Medulla oblongata (tissue), 1 donor: ENCODE measurements at regions not wholly inside any gene's neighbourhood (a gene's known extent, or its start where the extent isn't known, plus 50 kb on each side); places are given as distances from the start of the nearest gene placed in this dataset.

ENCODE experiments used
- DNase-seq: peaks from one replicate; pipeline ENCODE4 v3.0.0-alpha.2; 2015; ENCODE audit errors: extremely low spot score

DNA sequence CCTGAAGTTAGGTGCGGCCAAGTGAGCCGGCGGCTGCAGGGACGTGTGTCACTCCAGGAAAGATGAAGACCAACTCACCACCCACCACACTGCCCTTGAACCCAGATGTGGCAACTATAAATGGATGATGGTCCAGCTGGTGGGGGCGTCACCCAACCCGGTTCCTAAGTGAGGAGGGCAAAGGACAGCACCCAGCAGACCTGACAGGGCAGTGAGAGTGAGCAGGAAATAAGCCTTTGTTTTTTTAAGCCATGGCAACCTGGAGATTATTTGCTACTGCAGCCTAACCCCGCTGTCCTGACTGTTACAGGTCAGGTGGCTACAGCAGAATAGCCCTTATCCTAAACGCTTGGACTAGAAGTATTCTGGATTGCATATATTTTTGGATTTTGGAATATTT, 228.9 kb downstream of the CTTN start:
- DNase-seq = no peak

GRCh38 chr11:70628176-70628854, 230.0 kb downstream of the CTTN start:
- DNase-seq = no peak

GRCh38 chr11:70628855-70629844, 230.8 kb downstream of the CTTN start:
- no peak for DNase-seq

DNA sequence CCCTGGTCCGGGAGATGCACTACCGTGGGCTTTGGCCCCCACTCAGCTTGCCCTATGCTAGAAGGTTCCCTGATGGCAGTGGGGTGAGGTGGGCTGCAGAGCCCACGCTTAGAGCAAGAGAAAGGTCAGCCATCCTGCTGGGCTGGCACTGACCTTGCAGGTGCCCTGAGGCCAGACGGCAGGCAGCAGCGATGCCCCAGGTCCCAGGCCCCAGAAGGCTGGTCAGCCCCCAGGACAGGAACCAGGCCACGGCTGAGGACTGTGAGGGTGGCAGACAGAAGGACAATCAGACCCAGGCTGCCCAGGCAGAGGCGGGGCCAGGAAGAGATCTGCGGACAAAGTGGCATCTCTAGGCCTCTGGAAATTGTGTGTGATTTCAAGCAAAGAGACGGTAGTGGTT, 231.7 kb downstream of the CTTN start:
- no peak for DNase-seq

DNA sequence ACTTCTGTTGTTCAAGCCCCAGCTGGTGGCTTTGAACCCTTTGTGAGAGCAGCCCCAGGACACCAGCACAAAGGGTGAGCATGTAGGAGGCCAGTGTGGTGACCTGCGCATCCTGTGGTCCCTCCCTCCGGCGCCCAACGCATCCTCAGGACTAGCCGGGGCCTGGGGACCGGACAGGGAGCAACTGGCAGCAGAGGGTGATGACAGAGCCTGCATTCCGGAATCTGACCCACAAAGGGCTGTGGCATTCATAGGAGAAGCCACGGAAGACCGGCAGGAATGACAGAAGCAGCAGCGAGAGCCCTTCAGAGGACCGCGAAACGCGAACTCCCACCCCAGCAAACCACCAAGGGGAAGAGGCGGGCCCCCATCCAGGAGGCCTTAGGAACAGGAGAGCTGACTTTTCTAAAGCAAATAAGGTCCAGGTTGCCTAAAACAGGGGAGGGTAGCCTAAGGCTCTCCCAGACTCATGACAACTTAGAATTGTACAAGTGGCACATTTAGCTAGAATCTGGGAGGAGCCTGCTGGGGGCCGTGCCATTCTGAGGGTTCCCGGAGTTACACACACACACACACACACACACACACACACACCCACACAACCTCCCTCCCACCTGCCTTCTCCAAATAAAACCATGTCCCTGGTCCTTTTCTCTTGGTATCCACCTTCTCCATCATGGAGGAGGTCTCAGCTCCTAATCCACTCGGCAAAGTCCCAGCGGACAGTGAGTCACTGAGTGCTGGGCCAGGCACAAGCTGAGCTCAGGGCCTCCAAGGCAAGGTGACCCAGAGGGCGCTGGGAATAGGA, 232.7 kb downstream of the CTTN start:
- DNase-seq = no peak

DNA sequence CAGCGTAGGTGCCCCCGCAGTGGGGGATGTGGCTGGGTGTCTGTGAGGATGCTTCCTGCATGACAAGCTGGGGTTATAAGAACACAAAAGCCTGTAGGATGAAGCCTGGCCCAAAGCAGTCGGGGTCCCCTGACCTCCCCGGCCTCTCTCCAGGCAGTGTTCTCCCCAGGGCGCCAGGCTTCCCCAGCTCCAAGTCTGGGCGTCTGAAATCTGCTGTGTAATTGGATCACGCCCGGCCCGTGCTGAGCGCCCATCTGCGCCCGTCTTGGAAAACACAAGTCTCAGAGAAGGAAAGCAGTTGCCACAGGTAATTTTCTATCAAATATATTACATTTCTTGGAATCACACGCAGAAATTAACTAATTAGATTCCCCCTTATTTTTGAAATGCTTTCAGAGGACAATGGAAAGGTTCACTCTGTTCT, 233.3 kb downstream of the CTTN start:
- no peak for DNase-seq

DNA sequence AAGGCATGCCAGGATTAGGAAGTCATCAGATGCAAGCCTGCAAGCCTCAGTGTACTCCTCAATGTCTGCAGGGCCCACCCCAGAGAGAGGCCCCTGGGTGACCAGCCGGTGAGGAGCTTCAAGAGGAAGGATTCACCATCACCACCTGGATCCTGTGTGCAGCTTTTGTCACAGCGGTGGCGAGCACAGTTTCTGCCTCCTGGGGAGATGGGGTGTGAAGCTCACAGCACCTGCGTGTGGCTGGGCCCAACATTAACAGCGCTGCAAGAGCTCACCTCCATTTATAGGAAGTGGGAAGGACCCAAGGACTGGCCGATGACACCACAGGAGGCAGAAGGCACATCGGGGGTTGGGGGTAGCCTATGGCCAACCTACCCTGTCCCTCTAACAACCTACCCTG, 235.3 kb downstream of the CTTN start:
- no peak for DNase-seq

GRCh38 chr11:70636659-70637058, 238.3 kb downstream of the CTTN start:
- DNase-seq = no peak

DNA sequence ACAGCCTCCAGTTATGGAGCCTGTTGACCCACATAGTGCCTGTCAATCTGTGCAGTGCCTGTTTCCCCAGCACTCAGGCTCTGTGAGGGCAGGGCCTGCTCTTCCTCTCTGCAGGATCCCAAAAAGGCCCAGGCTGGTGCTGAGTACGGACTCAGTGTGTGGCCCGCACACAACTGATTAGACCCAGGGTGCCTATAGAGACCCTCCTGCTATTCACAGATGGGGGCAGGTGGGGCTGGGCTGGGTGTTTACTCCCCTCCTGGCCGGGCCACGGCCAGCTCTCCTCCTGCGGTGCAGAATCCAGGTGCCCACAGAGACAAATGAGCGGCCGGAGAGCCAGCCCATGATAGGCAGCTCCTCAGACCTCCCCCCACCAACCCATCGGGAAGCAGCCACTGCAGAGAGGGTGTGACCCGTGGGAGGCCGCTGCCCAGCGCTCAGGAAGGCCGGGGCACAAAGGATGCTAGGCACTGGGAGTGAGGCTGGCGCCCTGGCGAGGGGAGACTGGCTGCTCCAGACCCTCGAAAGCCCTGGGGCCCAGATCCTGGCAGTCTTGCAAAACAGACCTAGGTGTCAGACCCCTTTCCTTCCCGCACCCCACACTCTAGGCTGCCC, 239.0 kb downstream of the CTTN start:
- DNase-seq = no peak

DNA sequence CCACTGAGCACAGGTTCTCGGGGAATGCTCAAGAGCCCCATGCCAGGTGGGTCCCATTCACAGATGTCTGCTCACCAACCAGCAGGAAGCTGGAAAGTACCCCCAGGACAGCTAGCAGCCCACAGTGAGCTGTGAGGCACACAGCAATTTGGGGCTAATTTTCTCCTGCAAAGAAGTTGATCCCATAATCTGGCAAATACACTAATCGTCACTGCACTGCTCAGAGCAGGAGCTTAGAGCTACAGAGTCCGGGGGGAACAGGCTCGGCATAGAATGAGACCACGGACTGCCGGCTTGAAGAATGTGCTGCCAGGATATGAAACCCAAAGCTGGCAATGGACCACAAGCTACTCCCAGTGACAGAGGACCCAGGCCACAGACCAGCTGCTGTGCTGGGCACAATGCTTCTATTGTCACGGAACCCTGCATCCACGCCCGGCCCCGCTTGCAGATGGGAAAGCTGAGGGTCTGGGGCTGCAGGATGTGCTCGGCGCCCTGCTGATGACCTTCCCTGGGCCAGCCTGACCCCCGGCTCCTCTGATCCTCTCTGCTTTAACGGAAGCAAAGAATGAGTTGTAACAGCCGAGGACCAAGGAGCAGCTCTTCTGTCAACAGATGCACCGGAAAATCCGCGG, 239.7 kb downstream of the CTTN start:
- peak; percentile 86 for DNase-seq

DNA sequence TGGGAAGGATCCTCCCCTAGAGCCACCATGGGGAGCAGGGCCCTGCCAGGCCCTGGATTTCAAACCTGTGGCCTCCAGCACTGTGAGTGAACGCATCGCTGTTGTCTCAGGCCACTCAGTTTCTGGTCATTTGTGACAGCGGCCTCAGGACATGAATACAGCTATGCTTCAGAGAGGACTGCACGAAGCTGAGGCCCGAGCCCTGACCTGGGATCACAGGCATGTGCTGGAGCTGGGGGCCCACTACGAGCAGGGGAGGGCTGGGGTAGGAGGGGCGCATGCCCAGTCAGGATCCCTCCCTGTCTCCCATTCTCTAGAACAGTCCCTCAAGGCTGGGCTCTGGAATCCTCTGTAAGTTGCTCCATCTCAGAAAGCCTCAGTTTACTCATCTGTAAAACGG, 242.1 kb downstream of the CTTN start:
- DNase-seq = no peak

DNA sequence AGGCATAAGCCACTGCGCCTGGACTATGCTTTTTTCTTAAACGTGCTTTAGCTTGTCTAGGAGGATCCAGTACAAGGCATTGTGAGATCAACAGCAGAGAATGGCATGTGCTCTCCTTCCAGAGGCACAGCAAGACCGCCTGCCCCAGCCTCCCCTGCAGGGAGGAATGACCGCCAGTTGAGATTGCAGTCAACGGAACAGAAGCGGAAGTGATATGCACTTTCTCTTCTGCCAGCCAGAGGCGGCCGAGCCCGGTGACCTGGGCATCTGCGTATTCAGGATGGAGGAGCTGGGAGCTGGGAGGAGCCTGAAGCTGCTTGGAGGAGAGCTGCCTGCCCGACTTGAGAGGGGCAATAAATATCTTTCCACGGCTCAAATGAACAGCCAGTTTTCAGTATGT, 243.0 kb downstream of the CTTN start:
- DNase-seq = peak; percentile 12

GRCh38 chr11:70642266-70642665, 243.9 kb downstream of the CTTN start:
- no peak for DNase-seq

DNA sequence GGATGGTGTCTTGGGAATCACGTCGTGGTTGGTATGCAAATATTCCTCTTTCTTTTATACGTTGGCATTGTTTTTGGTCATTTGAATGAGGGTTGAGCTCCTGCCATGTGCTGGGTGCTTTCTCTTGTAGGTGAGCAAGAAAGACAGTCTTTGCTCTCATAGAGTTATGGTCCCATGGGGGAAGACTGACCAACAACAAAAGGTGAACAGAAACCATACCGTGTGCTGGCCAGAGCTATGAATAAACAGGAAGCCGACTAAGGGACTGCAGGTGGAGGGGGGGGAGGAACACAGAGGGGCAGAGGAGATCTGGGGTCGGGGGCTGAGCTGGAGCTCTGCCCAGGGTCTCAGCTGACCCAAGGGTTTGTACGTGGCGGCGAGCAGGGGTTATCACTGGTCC, 245.3 kb downstream of the CTTN start:
- DNase-seq = no peak

DNA sequence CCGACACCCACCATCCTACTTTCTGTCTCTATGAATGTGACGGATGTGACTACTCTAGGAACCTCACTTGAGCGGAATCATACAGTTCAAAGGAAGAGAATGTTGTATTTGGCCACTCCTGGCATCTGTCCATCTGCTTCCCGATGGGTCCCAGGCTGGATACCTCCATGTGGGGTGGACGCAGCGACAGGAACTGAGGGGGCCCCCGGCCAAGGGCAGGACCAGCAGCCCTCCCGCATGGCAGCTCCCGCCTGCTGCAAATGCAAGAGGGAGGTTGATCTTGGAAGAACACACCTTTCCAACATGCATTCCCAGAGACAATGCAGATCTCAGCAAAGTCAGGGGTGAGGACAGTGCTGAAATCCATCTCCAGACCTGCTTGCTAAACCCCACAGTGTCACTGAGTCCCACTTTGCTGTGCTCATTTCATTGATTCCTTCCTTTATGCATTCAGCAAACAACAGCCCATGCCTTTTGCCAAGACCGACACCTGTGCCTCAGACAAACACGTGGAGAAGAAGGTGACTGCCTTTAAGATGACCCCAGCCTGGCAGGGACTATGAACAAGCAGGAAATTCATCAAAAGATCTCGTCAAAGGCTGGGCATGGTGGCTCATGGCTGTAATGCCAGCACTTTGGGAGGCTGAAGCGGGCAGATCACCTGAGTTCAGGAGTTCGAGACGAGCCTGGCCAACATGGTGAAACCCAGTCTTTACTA, 246.2 kb downstream of the CTTN start:
- DNase-seq = no peak

- DNase-seq = no peak
Measured at GRCh38 chr11:70645537-70645936, 247.2 kb downstream of the CTTN start.

- no peak for DNase-seq
Measured at GRCh38 chr11:70646272-70647049, 248.1 kb downstream of the CTTN start.

DNA sequence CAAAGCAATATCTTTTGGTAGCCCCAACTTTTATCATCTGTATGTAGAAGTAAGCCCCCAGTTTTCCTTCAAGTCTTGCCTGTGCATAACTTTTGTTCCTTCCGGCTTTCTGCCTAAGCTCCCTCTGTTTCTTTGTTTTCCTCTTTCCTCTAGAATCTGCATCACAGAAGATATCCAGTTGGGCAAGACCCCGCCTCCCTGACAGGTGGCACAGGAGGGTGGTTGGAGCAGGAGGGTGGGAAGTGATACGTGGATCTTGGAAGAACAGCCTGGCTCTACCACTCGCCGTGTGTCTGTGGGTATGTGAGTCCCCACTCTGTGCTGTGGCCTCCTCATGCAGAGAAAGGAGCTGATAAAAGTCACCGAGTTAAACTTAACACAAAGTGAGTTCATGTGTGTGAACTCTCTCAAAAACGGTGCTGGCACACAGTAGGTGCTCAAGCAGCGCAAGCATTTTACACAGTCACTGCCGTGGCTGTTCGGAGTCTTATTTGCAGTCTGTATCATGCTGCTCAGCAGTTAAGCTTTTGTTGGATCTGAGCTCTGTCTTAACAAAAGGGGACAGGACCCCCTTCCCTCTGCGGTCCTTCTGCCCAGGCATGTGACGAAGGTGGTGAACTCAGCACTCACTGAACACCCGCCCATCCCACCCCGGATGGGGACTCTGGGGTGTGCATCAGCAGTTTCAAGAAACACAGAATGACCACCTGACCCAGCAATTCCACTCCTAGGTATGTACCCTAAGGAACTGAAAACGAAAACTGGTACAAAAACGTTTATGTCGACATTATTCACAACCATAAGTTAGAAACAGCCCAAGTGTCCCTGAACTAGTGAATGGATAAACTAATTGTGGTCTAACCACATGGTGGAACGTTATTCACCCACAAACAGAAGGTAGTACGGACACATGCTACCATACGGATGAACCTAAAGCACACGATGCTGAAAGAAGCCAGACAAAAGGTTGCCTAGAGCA, 249.1 kb downstream of the CTTN start:
- no peak for DNase-seq
